GM19452 (cell line): ENCODE measurements at regions not wholly inside any gene's neighbourhood (a gene's known extent, or its start where the extent isn't known, plus 50 kb on each side); places are given as distances from the start of the nearest gene placed in this dataset.

Experiments
- ATAC-seq: cut with Tn5 transposase; IDR thresholded peaks from one replicate; pipeline ENCODE4 v1.9.1; 2021; ENCODE audit not compliant: unreplicated experiment

DNA sequence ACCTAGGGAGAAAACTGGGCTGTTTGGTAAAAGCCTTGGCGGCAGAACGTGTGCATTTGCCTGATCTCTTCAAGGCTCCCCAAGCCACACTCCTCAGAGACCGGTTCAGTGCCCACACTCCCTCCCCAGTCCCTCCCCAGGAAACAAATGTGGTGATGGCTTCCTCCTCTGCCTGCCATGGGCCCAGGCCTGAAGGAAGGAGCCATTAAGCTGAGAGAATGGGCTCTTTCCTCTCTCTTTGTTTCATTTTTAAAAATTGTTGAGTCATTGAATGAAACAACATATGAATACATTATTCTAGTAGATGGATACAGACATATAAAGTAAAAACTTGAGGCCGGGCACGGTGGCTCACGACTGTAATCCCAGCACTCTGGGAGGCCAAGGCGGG is 50.6 kb upstream of the YWHAQ start:
- ATAC-seq, result no peak

DNA sequence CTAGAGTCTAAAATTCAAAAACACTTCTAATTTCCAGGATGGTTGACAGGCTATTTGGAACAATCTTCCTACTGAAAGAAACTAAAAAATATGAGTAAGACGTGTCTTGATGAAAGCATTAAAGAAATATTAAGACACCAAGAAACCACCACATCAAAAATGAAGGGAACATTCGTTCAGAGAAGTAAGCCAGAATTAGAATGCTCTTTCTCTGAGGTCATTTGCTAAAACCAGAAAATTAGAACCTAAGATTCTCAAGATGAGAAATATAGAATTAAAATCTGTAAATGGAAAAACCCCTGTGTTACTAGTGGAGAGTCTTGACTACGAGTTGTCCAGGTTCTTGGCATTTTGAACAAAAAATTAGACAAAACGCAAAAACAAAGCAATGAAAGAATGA is 54.8 kb upstream of the YWHAQ start:
- no peak for ATAC-seq

DNA sequence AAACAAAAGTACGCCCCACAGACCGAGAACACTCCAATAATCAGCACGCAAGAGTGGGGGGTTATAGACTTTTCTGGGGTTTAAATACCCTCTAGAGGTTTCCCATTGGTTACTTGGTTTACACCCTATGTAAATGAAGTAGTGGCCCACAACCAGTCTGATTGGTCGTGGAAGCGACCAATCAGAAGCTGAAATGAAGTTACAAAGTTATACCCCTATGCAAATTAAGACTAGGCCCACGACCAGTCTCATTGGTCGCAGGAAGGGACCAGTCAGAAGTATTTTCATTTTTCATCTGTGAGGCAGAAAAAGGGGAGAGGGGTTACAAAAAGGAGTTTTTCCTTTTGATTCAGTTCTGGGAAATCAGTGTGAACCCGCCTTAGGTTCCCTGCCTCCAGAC is 55.3 kb upstream of the YWHAQ start:
- ATAC-seq, result no peak

DNA sequence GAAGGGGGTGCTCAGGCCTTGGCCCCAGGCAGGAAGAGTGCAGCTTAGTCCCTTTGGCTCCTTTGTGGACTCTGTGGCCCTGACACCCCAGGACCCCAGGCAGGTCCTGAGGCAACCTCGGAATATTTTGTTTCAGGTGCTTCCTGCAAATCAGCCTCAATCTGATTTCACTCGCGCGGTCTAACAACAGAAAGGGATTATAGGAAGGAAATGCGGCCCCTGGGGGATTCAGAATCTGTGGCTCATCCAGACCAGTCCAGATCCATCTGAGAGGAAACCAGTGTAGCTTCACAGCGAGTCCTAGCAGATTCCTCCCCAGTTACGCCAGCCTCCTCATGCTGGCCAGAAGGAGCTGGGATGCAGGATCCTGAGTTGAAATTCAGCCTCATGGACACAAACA is 59.5 kb upstream of the YWHAQ start:
- no peak for ATAC-seq

DNA sequence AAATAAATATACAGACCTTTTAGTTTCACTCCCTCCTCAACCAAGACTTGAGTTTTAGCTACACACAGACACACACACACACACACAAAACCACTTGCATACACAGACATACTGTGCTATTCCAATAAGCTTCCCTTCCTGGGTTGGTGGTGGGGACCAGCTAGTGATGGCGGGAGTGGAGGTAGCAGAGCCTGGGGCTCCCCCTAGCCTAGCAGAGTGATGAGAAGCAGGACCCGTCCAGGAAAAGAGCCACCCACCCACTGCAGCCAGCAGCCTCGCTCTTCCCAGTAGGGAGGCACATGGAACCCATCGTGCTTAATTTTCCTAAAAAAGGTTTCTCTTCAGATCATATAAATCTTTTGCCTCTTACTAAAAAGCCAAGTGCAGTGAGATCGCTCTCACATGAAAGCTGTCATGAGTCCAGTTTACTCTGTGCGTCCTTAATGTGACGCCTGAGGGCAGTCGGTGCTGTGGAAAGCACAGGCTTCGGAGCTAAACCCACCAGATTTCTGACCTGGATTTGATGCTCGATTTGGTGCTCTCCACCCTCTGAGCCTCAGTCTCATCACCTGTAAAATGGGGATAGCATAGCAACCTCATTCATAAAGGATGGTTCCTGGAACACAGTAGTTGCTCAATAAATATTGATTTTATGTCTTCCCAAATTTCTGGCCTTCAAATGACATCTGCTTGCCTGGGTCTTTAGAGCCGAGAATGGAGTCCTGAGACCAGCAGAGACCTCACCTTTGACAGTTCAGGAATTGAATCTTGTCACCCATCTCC is 60.1 kb upstream of the YWHAQ start:
- ATAC-seq, result no peak

DNA sequence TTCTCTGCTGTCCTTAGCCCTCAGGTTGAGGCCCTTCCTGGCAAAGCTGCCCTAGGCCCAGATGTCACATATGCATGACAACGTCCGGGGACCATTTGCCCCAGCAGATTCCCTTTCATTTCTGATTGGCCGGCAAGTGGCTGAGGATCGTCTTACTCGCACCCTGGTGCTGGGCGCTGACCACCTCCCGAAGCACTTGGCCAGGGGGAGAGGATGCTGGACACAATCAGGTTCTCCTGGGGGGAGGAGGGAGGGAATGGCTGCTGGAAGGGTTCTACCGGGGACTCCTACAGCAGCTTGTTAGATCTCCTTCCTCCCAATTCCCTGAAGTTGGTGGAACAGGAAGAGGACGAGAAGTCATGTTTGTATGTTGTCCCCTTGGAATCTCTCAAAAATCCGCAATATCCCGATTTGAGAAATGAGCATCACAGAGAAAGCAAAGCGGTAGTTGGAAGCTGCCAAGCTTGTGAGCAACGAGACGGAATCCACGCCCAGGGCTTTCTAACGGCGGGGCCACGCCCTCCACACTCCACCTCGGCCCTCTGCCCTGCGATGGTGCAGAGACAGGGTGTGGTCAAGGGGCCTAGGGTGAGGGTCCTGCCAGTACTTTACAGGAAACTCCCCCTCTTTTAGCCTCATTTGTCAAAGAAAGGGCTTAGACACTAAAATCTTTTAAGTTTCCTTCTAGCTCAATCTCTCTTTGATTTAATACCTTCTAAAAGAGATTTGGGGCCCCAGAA is 61.8 kb upstream of the YWHAQ start:
- no peak for ATAC-seq

DNA sequence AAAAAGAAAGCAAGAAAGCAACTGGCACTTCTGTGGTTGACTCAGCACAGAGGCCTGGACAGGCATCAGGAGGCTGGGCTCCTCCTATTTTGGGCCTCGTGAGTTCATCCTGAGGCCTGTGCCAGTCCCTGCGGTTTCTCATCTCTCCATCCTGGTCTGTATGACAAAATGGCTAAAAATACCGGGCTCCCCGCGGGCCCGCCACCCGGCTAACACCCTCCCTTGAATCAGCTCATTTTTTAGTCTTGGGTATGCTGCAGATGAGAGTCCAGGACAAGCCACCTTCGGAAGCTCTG is 62.3 kb upstream of the YWHAQ start:
- no peak for ATAC-seq

DNA sequence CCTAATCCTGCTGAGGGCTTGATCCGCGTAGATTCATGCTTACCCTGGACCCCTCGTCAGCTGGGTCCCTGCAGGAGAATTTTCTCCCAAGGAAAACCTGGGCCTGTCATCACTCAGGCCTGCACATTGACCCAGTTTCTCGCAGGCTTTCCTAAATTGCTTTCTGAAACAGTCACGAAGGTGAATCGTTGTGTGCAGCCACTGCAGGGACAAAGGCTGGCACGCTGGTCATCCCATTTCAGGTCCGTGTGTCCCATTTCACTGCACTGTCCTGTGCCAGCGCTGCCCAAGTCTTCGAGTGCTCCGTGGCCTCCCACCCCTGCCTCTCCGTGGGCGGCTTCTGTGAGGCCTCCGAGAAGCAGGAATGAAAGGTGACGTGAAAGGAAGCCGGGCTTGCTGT is 62.8 kb upstream of the YWHAQ start:
- ATAC-seq, result no peak

DNA sequence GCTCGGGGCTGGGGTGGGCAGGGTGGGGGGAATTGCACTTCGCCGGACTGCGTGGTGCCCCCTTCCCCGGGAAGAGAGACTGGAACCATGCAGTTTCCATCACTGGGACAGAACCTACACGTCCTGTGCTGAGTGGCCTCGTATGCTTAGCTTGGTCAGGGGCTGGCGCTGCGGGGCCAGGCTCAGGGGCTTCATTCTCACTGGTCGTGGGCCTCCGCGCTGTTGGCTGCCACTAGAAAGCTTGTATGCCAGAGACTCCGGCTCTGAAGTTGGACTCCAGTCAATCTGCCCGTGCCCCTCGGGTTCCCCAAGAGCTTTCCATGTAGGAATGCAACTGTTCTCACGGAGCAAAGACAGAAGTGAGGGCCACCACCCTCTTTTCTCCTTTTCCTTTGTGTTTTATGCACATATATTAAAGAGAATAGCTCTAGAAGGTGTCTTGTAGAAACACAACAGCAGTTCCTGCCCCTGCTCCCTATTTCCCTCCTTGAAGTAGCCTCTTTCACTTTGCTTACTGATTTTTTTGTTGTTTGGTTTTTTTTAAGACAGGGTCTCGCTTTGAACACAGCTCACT is 64.0 kb upstream of the YWHAQ start:
- ATAC-seq, result no peak

DNA sequence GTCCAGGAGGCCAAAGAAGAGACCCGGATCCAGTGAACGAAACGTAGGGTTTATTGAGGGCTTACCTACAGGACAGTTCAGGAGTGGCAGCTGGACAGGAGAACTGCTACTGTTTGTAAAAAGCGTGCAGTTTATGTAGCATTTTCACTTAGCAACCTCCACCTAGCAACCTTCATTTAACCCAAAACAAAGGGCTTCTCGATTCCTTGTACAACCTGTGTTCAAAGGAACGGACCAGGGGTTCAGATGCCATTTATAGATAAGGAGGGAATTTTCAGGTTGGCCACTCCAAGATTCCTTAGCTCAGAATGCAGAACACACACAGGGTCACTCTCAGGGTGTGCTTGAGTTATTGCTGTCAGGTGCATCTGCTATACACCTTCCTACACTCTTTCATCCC is 65.1 kb upstream of the YWHAQ start:
- ATAC-seq, result no peak

DNA sequence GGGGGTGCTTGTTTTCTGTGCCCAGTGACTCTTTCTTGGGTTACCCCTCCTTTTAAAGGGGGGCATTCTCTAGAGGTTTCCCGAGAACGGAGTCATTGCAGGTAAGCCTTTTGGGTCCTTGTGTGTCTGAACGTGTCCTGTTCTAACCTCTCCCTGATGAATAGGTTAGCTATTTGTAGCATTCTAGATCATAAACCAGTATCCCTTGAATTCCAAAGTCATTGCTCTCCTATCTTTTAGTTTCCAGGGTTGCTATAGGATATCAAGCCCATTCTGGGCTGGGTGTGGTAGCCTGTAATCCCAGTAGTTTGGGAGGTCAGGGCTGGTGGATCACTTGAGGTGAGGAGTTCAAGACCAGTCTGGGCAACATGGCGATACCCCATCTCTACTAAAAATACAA is 65.9 kb upstream of the YWHAQ start:
- ATAC-seq, result no peak

DNA sequence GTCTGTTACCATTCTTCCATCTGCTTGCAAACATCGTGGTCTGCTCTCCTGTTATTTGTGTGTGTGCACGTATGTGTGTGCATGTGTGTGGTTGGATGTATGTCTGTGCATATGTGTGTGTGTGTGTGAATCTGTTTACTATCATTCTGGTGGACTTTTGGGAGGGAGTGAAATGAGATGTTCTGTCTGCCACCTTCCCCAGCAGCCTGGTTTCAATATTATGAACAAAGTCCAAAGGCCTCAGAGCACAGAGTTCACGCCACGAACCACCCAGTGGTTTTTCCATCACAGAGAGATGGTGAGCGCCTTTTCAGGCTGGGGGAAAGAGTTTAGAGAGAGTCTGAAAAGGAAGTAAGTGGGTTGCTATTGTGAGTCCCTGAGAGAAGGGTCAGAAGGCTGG is 67.1 kb upstream of the YWHAQ start:
- no peak for ATAC-seq

DNA sequence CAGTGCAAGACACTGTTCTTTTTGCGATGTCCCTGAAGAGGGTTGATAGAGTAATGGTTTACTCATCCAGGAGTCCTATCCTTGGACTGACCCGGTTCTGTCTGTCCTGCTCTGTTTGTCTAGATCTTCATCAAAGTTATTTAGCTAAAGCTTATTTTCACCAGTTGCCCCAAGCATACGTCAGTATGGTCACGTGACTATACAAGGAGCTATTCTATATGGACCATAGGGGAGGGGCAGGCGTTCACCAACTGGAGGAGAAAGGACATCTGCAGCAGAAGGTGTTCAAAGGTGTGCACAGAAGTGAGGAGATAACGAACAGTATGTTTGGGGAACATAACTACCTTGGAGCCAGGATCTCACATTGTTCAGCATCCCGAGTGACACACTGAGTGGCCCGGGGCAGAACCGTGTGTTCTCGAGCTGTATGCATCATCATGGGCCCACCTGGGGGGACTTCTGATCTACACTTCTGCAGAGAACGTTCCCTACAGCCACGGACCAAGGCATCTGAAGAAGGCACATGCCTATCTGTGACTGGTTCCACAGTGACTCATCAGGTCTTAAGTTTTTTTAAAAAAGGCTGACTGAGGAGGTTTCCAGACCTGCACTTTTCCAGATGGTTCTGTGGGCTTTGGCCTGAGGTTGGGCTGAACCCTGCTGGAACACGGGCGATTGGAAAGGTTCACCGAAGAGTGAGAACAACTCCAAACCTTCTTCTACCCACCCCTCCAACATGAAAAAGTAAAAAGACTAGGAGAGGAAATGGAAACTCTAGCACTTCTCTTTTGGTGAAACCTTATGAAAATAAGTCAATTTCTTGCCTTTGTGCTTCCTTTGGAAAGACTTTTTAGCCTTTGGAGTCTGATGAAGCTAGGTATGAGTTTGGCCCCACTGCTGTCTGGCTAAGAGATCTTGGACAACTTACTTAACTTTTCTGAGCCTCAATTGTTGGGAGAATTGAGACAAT is 68.6 kb upstream of the YWHAQ start:
- ATAC-seq, result no peak

DNA sequence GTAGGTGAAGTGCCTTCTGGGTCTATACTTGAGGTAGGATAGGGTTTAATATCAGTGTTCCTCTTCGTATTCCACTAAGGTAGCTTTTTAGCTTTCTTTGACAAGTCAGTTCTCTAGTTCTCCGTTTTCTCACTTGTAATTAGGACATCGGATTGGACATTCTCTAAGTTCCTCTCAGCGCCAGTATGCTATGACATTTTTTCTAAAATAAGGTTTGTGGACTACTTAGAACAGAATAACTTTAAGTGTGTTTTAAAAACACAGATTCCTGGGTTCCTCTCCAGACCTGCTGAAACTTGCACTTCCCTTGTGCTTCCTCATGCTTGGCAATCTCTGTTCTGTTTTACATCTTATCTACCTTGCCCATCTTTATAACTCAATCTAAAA is 69.3 kb upstream of the YWHAQ start:
- ATAC-seq, result no peak

DNA sequence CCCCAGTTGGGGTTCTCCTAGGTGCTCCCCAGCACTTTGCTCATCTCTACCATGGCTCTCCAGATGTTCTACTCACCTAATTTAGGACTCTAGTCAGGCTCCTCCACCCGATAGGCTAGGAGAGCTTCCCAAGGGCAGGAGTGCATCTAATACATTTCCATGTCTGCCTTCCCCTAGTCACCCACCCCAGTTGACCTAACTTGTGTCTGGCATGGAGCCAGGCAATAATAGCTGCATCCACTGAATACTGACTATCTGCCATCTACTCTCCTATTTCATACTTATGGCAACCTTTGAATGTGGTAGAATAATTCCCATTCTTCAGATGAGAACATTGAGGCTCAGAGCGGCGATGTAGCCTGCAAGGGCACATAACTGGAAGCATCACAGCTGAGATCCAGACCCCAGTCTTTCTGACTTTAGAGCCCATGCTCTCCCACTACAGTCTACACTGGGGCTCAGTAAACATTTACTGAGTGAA is 71.8 kb upstream of the YWHAQ start:
- ATAC-seq, result no peak

DNA sequence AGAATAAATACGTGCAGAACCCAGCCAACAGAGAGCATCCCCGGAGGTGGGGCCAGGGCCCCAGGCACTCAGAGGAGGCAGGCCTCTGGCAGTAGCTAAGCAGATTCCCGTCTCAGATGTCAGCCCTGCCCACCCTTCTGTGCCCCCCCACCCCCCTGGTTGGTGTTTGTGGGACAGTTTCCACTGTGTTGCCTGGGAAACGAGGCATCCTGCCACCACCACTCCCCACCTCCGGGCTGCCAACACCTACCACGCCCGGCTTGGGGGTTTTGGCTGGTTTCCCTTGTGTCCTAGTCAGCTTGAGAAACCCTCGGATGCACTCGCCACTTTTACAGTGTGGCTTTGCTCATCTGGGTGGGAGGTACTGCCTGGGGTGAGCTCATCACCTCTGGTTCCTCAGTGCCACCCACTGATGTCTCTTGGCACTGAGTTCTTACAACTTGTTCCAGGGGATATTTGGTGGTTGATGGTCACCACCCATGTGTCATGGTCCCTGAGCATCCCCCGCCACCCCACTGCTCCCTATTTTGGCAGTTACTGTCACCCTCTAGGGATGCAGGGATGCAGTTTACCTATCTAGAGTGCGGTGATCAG is 72.4 kb upstream of the YWHAQ start:
- no peak for ATAC-seq

DNA sequence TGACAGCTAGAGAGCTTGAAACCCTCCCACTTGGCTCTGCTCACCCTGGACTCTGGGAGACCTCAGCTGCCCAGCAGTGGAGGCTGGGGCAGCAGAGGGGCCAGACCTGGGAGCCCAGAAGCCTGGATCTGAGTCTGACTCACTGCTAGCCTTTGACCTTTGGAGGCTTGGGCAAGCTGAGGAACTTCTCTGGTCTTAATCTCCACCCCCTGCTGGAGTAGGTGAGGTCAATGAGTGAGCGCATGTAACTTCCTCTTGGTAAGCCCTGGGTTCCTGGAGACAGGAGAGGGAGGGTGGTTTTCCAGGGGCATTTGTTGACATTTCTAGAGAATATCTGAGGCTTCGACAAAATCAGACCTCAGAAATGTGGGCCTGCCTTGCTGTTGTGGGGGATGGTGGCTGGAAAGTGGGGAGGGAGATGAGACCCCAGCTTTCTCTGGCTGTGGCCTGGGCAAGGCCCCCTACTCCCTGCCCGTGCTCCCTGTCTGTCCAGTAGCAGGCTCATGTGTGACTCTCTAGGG is 73.0 kb upstream of the YWHAQ start:
- no peak for ATAC-seq

DNA sequence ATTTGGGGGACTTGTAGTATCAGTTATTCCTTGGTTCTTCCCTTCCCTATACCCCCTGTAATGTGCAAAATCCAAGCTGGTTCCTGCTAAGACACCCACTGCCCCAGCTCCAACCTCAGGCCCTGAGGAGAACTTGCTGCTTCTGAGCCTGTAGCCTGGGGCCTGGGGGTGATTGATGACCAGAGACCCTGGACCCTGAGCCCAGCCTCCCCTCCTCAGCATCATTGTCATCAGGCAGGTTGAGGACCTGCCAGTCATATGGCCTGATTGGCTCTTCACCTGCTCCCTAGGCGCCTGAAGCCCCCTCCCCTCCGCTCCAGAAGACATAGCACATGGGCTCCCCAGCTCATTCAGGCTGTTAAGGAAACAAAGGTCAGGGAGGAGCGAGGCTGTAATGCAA is 73.8 kb upstream of the YWHAQ start:
- no peak for ATAC-seq

DNA sequence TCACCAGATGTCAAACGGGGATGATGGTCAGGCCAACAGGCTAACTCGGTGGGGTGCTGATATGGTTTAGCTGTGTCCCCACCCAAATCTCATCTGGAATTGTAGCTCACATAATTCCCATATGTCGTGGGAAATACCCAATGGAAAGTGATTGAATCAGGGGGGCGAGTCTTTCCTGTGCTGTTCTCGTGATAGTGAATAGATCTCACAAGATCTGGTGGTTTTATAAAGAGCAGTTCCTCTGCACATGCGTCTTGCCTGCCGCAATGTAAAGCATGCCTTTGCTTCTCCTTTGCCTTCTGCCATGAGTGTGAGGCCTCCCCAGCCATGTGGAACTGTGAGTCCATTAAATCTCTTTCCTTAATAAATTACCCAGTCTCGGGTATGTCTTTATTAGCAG is 74.4 kb upstream of the YWHAQ start:
- no peak for ATAC-seq

DNA sequence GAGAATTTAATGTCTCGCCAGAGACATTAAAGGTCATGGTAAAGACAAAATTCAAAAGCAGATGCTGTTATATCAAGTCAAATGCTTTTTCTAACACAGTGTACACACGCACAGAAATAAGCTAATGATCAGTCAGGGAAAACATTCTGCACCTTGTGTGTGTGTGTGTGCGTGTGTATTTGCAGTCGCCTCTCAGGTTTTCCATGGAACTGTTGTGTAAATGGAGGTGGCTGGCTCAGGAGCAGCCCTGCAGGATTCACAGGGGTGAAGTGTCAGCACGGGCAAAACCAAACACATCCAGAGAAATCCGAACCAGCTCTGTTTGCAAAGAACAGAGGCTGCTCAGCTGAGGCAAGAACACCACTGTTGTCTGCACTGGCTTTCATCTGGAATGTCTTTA is 76.2 kb upstream of the YWHAQ start:
- ATAC-seq, result no peak
